Panc1 (cell line): ENCODE measurements at regions not wholly inside any gene's neighbourhood (a gene's known extent, or its start where the extent isn't known, plus 50 kb on each side); places are given as distances from the start of the nearest gene placed in this dataset.
A peak's percentile ranks its signal among the peaks of the same experiment; 100 is the strongest.

ENCODE experiments used
- ATAC-seq: fragments of 200-7000 bp; cut with Tn5 transposase; 2 replicates; pipeline ENCODE4 v1.9.1; 2020; ENCODE audit warnings: mild to moderate bottlenecking, moderate library complexity
- BruUV-seq: library from RNA; stranded (reverse); fragments of 400-500 nt; replicated peaks from 2 replicates; lab custom pipeline; 2021; lab: Mats Ljungman, UMichigan
- CTCF ChIA-PET: fragments of 300-600 bp; sonication (Branson Sonifier 250); formaldehyde crosslinking; loops from one replicate; lab custom pipeline; 2022; ENCODE audit warnings: antibody characterized with exemption; lab: Charles Lee
- POLR2A ChIA-PET: fragments of 300-600 bp; sonication (Branson Sonifier 250); formaldehyde crosslinking; loops from one replicate; lab custom pipeline; 2022; ENCODE audit warnings: antibody characterized with exemption; lab: Charles Lee
- DNase-seq: peaks from one replicate; pipeline ENCODE4 v3.0.0-alpha.2; 2010; ENCODE audit warnings: low read depth, low spot score
- H3K27ac ChIP-seq: 2 replicates; pipeline ENCODE4 v1.5.1; 2011; ENCODE audit warnings: mild to moderate bottlenecking, low read length, inconsistent platforms
- H3K27me3 ChIP-seq: fragments of 200-500 bp; sonication (Bioruptor generic); 2 replicates; pipeline ENCODE4 v1.6.0; 2014; ENCODE audit warnings: low read length, inconsistent platforms; ENCODE audit not compliant: control insufficient read depth, insufficient read depth
- H3K36me3 ChIP-seq: fragments of 200-500 bp; sonication (Bioruptor generic); 2 replicates; pipeline ENCODE4 v1.5.1; 2014; ENCODE audit warnings: inconsistent platforms, mild to moderate bottlenecking, low read length, moderate library complexity; ENCODE audit not compliant: control insufficient read depth, insufficient read depth
- H3K4me1 ChIP-seq: 2 replicates; pipeline ENCODE4 v1.5.1; 2011; ENCODE audit warnings: inconsistent platforms, mild to moderate bottlenecking, low read length, moderate library complexity; ENCODE audit not compliant: control insufficient read depth, insufficient read depth
- H3K4me3 ChIP-seq, 2 experiments: 2 replicates each; pipeline ENCODE4 v1.5.1; 2011 to 2012; ENCODE audit warnings: low read depth in 2 of 2, low read length in 2 of 2, mild to moderate bottlenecking in 2 of 2, inconsistent platforms in 1 of 2, moderate library complexity in 1 of 2
- H3K9me3 ChIP-seq: fragments of 200-500 bp; sonication (Bioruptor generic); 2 replicates; pipeline ENCODE4 v1.5.1; 2014; ENCODE audit warnings: low read depth, mild to moderate bottlenecking, inconsistent platforms, low read length, moderate library complexity; ENCODE audit not compliant: control insufficient read depth, insufficient read depth
- POLR2AphosphoS5 ChIP-seq: IDR thresholded peaks from 2 replicates; pipeline ENCODE4 v1.6.1; 2012; ENCODE audit warnings: mild to moderate bottlenecking, low read depth, low read length, moderate library complexity
- SIN3A ChIP-seq: IDR thresholded peaks from 2 replicates; pipeline ENCODE4 v1.6.1; 2012; ENCODE audit warnings: low read depth, mild to moderate bottlenecking, low read length, moderate library complexity, borderline replicate concordance; ENCODE audit not compliant: insufficient read depth
- TCF7L2 ChIP-seq: IDR thresholded peaks from 2 replicates; pipeline ENCODE4 v1.6.1; 2011; ENCODE audit warnings: mild to moderate bottlenecking, low read depth, low read length, inconsistent platforms
- in situ Hi-C: cut with HindIII; loops from 2 replicates; pipeline ENCODE4 v1.10.0; 2016; ENCODE audit warnings: low sequenced_read_pairs, low pct_unique_long_range_greater_than_20kb
- intact Hi-C: fragments of 100-400 bp; cut with micrococcal nuclease; formaldehyde crosslinking; loops from one replicate; pipeline ENCODE4 v1.10.0; 2022; ENCODE audit not compliant: unreplicated experiment
- TF ChIP-seq, protein P1 (sequence below): fragments of 450-650 bp; IDR thresholded peaks from 2 replicates; pipeline ENCODE4 v1.5.1; 2017; ENCODE audit warnings: mild to moderate bottlenecking
- TF ChIP-seq, protein P2 (sequence below), 2 experiments: IDR thresholded peaks; 2 replicates each; pipeline ENCODE4 v1.6.1; 2011 to 2012; ENCODE audit warnings: low read depth in 2 of 2, control low read depth in 1 of 2, low read length in 1 of 2, mild to moderate bottlenecking in 1 of 2, moderate library complexity in 1 of 2; ENCODE audit not compliant: insufficient read depth in 1 of 2

DNA sequence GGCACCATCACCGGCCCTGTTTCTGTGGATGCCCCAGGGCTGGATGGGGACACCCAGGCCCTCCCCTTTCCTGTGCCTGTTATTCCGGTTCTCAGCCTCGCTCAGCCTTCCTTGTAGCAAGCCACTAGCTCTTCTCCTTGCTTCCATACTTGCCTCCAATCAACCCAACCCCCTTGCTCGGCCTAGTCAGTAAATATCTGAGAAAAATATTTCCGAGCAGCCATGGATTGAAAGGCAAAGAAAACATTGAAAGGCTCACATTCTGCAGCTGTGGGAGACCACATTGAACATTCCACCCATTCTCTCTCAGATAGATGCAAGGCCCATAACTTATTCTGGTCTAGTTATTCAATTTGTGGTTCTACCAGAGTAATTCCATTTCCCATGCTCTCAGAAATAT, 114.9 kb downstream of the SPP2 start:
- H3K4me3 ChIP-seq, result no peak overlapping the region
- H3K27ac ChIP-seq, result peak overlapping the region; percentile 76; the same call in 1 of the 2 replicates
- no TSS peak for BruUV-seq
- no peaks in the 10 kb centered on the region for H3K27me3 ChIP-seq
- POLR2A ChIA-PET, result no interaction called here
- H3K9me3 ChIP-seq, result no peaks in the 10 kb centered on the region
- H3K4me1 ChIP-seq, result peaks cover 24% of the 10 kb centered on the region
- ATAC-seq (no peak), DNase-seq (no peak)
- intact Hi-C loops, result no loop called here
- CTCF ChIA-PET, result no interaction called here
- TF ChIP-seq, protein P1, sequence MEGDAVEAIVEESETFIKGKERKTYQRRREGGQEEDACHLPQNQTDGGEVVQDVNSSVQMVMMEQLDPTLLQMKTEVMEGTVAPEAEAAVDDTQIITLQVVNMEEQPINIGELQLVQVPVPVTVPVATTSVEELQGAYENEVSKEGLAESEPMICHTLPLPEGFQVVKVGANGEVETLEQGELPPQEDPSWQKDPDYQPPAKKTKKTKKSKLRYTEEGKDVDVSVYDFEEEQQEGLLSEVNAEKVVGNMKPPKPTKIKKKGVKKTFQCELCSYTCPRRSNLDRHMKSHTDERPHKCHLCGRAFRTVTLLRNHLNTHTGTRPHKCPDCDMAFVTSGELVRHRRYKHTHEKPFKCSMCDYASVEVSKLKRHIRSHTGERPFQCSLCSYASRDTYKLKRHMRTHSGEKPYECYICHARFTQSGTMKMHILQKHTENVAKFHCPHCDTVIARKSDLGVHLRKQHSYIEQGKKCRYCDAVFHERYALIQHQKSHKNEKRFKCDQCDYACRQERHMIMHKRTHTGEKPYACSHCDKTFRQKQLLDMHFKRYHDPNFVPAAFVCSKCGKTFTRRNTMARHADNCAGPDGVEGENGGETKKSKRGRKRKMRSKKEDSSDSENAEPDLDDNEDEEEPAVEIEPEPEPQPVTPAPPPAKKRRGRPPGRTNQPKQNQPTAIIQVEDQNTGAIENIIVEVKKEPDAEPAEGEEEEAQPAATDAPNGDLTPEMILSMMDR, result no peak
- TF ChIP-seq TCF7L2 (no peak), SIN3A (no peak), POLR2AphosphoS5 (no peak)
- TF ChIP-seq, protein P2, sequence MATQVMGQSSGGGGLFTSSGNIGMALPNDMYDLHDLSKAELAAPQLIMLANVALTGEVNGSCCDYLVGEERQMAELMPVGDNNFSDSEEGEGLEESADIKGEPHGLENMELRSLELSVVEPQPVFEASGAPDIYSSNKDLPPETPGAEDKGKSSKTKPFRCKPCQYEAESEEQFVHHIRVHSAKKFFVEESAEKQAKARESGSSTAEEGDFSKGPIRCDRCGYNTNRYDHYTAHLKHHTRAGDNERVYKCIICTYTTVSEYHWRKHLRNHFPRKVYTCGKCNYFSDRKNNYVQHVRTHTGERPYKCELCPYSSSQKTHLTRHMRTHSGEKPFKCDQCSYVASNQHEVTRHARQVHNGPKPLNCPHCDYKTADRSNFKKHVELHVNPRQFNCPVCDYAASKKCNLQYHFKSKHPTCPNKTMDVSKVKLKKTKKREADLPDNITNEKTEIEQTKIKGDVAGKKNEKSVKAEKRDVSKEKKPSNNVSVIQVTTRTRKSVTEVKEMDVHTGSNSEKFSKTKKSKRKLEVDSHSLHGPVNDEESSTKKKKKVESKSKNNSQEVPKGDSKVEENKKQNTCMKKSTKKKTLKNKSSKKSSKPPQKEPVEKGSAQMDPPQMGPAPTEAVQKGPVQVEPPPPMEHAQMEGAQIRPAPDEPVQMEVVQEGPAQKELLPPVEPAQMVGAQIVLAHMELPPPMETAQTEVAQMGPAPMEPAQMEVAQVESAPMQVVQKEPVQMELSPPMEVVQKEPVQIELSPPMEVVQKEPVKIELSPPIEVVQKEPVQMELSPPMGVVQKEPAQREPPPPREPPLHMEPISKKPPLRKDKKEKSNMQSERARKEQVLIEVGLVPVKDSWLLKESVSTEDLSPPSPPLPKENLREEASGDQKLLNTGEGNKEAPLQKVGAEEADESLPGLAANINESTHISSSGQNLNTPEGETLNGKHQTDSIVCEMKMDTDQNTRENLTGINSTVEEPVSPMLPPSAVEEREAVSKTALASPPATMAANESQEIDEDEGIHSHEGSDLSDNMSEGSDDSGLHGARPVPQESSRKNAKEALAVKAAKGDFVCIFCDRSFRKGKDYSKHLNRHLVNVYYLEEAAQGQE (IDR thresholded peaks at IDR 0.05; ENCODE audit: insufficient read depth in 1 of 2, low read depth in 2 of 2, low read length in 1 of 2), result no peak
- in situ Hi-C loops, result no loop called here
- no peaks in the 10 kb centered on the region for H3K36me3 ChIP-seq

DNA sequence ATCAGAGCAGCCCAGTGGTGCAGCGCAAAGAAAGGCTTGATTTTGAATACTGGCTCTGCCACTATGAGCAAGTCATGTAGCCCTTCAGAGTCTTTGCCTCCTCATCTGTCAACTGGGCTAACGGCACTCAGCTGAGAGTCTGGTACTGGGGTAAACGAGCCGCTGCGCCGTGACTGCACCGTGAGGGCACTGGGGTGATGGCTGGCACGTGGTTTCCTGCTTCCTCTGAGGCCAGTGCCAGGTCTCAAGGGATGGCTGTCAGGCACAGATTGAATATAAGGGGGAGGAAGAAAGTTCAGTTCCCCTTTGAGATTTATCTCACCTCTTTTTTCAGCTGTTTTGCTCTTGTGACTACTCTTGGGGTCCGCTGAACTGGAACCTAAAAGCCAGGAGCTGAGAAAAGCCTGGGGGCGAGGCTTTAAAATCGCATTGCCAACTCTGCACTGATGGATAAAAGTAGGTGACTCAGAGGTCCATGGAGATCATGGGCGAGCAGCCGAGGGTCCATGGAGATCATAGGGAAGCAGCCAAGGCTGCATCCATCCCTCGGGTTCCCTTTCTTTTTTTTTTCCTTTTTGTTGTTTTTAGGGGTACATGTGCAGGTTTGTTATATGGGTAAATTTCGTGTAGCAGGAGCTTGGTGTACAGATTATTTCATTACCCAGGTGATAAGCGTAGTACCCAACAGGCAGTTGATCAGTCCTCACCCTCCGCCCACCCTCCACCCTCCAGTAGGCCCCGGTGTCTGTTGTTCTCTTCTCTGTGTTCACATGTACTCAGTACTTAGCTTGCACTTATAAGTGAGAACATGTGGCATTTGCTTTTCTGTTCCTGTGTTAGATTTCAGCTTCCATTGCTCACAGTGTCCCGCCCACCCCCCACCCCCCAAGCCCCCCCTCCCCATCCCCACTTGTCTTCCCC, 114.3 kb downstream of the SPP2 start:
- ChIA-PET POLR2A (no interaction called here), CTCF (no interaction called here)
- no TSS peak for BruUV-seq
- in situ Hi-C loops (no loop called here), intact Hi-C loops (no loop called here)
- Histone ChIP-seq H3K4me3 (no peak overlapping the region), H3K36me3 (no peaks in the 10 kb centered on the region), H3K27me3 (no peaks in the 10 kb centered on the region), H3K9me3 (no peaks in the 10 kb centered on the region), H3K4me1 (peaks cover 22% of the 10 kb centered on the region), H3K27ac (peak overlapping the region; percentile 61)
- DNase-seq (no peak), ATAC-seq (no peak)
- TF ChIP-seq, protein P1, result no peak
- TF ChIP-seq, protein P2 (IDR thresholded peaks at IDR 0.05; ENCODE audit: insufficient read depth in 1 of 2, low read depth in 2 of 2, low read length in 1 of 2), result no peak
- TF ChIP-seq TCF7L2 (no peak), POLR2AphosphoS5 (no peak), SIN3A (no peak)
